ENCODE measurements at regions not wholly inside any gene's neighbourhood (a gene's known extent, or its start where the extent isn't known, plus 50 kb on each side); places are given as distances from the start of the nearest gene placed in this dataset.
A peak's percentile ranks its signal among the peaks of the same experiment; 100 is the strongest.

GRCh38 chr12:17097674-17098073 lies 491.7 kb upstream of the LMO3 start:
- ChIA-PET CTCF (no interaction called here), POLR2A (no interaction called here)
- Histone ChIP-seq H3K27ac (no peak overlapping the region), H3K4me1 (no peaks in the 10 kb centered on the region), H3K4me2 (no peak overlapping the region), H3K9me3 (0 out of 3 replicates have a peak, but pooled peaks cover 3% of the 10 kb centered on the region), H3K4me3 (no peak overlapping the region)
- FAIRE-seq (peak; percentile 93), DNase-seq (ENCODE audit: low read depth in 1 of 2, low spot score in 1 of 2) (no peak), ATAC-seq (peak in 1 of 2 experiments; percentile 39; a peak in 2 of 6 replicates)
- WGBS (ENCODE audit: missing lambda C conversion rate) = 44% methylated on average over 11 of the region's 11 CpGs
- TF ChIP-seq NPAS2 (CRISPR knock-in tag; IDR thresholded peaks at IDR 0.05; ENCODE audit: borderline replicate concordance) = no peak
- no peak for TF ChIP-seq KDM1A (IDR thresholded peaks at IDR 0.05; ENCODE audit: low read depth)
- no peak for TF ChIP-seq PHF8 (IDR thresholded peaks at IDR 0.05; ENCODE audit: borderline replicate concordance, low read depth)

GRCh38 chr12:17084831-17085230 lies 478.9 kb upstream of the LMO3 start:
- no peak for DNase-seq (ENCODE audit: low read depth in 1 of 2, low spot score in 1 of 2)
- TF ChIP-seq BCL3 (IDR thresholded peaks at IDR 0.05) = no peak
- no peaks in the 10 kb centered on the region for H3K4me1 ChIP-seq
- no peak overlapping the region for H3K4me3 ChIP-seq
- CTCF ChIA-PET = interaction anchor here (0.6 kb wide), 1 partner anchor 20 kb away, joined by 3 read pairs; no protein-coding TSS in a partner anchor
- H3K9me3 ChIP-seq = no peaks in the 10 kb centered on the region
- POLR2A ChIA-PET = no interaction called here
- no peak overlapping the region for H3K27ac ChIP-seq
- H3K4me2 ChIP-seq = no peak overlapping the region
- ATAC-seq = no peak
- FAIRE-seq = no peak

- H3K4me2 ChIP-seq = no peak overlapping the region
- no peak for TF ChIP-seq NPAS2 (CRISPR knock-in tag; IDR thresholded peaks at IDR 0.05; ENCODE audit: borderline replicate concordance)
- TF ChIP-seq CHD4 (IDR thresholded peaks at IDR 0.05; ENCODE audit: borderline replicate concordance) = no peak
- TF ChIP-seq REST (IDR thresholded peaks at IDR 0.05) = no peak
- TF ChIP-seq RAD21 (conservative IDR thresholded peaks at IDR 0.05 in 1 of 2, IDR thresholded peaks at IDR 0.05 in 1 of 2) = peak in 1 of 2 experiments; percentile 34; a peak in 2 of 5 replicates
- 0 out of 3 replicates have a peak, but pooled peaks have one; percentile 7 for TF ChIP-seq CTCF (IDR thresholded peaks at IDR 0.05)
- 75% methylated on average over 4 of the region's 4 CpGs for WGBS (ENCODE audit: missing lambda C conversion rate)
- no peak overlapping the region for H3K27ac ChIP-seq
- ATAC-seq (no peak), DNase-seq (ENCODE audit: low read depth in 1 of 2, low spot score in 1 of 2) (no peak), FAIRE-seq (peak; percentile 72)
- H3K4me1 ChIP-seq = peaks cover 36% of the 10 kb centered on the region
- CTCF ChIA-PET = interaction anchor here (1.0 kb wide), 1 partner anchor 51 kb away, joined by 3 read pairs; no protein-coding TSS in a partner anchor
- H3K9me3 ChIP-seq = no peaks in the 10 kb centered on the region
- no peak overlapping the region for H3K4me3 ChIP-seq
- POLR2A ChIA-PET = no interaction called here
Measured at GRCh38 chr12:17079251-17079909, 473.4 kb upstream of the LMO3 start.

- TF ChIP-seq MAZ (IDR thresholded peaks at IDR 0.05; ENCODE audit: borderline replicate concordance, low read depth, low read length) = no peak
- peak; percentile 61 to 88; a peak in 3 of 4 replicates for TF ChIP-seq CEBPB (IDR thresholded peaks at IDR 0.05)
- H3K27ac ChIP-seq = peak overlapping the region; percentile 46 to 76; a peak in 5 of 6 replicates
- ChIA-PET POLR2A (no interaction called here), CTCF (no interaction called here)
- H3K9me3 ChIP-seq = no peaks in the 10 kb centered on the region
- 46% methylated on average over 3 of the region's 3 CpGs for WGBS (ENCODE audit: missing lambda C conversion rate)
- no peak for DNase-seq (ENCODE audit: low read depth in 1 of 2, low spot score in 1 of 2)
- FAIRE-seq = peak; percentile 54
- H3K4me3 ChIP-seq = no peak overlapping the region
- no peak for ATAC-seq
- H3K4me1 ChIP-seq = peaks cover 36% of the 10 kb centered on the region
- H3K4me2 ChIP-seq = peak overlapping the region; percentile 73
Measured at GRCh38 chr12:17077594-17077993, 471.6 kb upstream of the LMO3 start.
